CD4-positive, alpha-beta T cell treated with Interleukin-6 for 4 hours (primary cell): ENCODE measurements at regions not wholly inside any gene's neighbourhood (a gene's known extent, or its start where the extent isn't known, plus 50 kb on each side); places are given as distances from the start of the nearest gene placed in this dataset.
"Not testable (repeated sequence)": the region's sequence is repeated elsewhere in the genome, so short reads cannot be mapped to it uniquely, and the experiment has no call there.

Source experiments
- DNase-seq: peaks from one replicate; pipeline ENCODE4 v3.0.0-alpha.2; 2020; ENCODE audit warnings: mixed read lengths

- DNase-seq: no peak
Measured at GRCh38 chr16:5158494-5158893, 60.9 kb upstream of the EEF2KMT start.

DNA sequence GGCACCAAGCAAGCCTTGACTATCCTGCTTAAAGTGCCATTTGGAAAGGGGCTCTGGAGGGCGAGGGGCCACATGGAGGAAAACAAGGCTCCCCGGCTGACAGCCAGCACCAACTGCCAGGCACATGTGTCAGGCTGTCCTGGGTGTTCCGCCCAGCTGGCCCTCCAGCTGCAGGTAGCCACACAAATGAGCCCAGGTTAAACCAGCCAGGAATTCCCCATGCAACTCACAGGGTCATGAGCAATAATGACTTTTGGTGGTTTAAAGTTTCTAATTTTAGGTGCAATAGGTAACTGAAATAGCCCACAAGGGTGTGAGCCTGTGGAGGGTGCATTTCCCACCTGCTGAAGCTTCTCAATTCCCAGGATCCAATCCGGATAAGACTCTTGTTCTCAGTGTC lies 58.9 kb upstream of the EEF2KMT start:
- DNase-seq: not testable (repeated sequence)

- DNase-seq: not testable (repeated sequence)
Measured at GRCh38 chr16:5154006-5154405, 56.4 kb upstream of the EEF2KMT start.

DNA sequence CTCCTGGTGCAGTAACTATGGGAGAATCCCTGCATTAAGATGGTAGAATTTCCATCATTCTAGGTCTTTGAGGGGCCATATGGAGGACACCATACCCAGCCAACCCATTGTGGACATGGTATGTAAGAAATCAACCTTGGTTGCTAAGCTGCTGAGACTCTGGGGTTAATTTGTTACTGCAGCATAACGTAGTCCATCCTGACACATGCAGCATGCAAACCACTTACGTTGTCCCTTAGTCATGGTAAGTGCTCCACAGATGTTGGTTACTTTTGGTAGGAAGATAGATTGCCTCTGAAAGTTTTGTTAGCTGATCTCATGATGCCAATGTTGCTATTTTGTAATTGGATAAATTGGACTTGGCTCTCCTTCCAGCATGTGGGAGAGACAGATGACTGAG lies 53.8 kb upstream of the EEF2KMT start:
- not testable (repeated sequence) for DNase-seq
